ENCODE measurements at regions not wholly inside any gene's neighbourhood (a gene's known extent, or its start where the extent isn't known, plus 50 kb on each side); places are given as distances from the start of the nearest gene placed in this dataset.
A peak's percentile ranks its signal among the peaks of the same experiment; 100 is the strongest.

GRCh38 chr1:61591351-61591750 is 133.6 kb downstream of the TM2D1 start:
- no peaks in the 10 kb centered on the region for H3K4me1 ChIP-seq (ENCODE audit: control insufficient read depth in 1 of 2, insufficient read depth in 2 of 2, low read length in 2 of 2)
- DNase-seq = peak in 1 of 2 donors; percentile 52
- H3K27ac ChIP-seq (ENCODE audit: low read depth in 1 of 2, low read length in 2 of 2) = no peak overlapping the region
- no peak overlapping the region for H3K4me3 ChIP-seq (ENCODE audit: low read length in 2 of 2)
- no peaks in the 10 kb centered on the region for H3K36me3 ChIP-seq (ENCODE audit: control insufficient read depth in 1 of 2, insufficient read depth in 2 of 2, low read length in 1 of 2)
- H3K27me3 ChIP-seq (ENCODE audit: control insufficient read depth in 1 of 2, insufficient read depth in 2 of 2, low read length in 1 of 2) = no peaks in the 10 kb centered on the region
- peak; percentile 77 for ATAC-seq (ENCODE audit: low FRiP score)
- H3K9me3 ChIP-seq (ENCODE audit: control insufficient read depth, low read length) = no peaks in the 10 kb centered on the region
- 76 to 90% methylated on average over 9 of the region's 9 CpGs for WGBS, 2 donors
- intact Hi-C loops (cut with DNase I) = loop anchor here in 1 of 2 donors (10.0 kb wide), 1 partner anchor 107 kb away; no protein-coding TSS in a partner anchor

DNA sequence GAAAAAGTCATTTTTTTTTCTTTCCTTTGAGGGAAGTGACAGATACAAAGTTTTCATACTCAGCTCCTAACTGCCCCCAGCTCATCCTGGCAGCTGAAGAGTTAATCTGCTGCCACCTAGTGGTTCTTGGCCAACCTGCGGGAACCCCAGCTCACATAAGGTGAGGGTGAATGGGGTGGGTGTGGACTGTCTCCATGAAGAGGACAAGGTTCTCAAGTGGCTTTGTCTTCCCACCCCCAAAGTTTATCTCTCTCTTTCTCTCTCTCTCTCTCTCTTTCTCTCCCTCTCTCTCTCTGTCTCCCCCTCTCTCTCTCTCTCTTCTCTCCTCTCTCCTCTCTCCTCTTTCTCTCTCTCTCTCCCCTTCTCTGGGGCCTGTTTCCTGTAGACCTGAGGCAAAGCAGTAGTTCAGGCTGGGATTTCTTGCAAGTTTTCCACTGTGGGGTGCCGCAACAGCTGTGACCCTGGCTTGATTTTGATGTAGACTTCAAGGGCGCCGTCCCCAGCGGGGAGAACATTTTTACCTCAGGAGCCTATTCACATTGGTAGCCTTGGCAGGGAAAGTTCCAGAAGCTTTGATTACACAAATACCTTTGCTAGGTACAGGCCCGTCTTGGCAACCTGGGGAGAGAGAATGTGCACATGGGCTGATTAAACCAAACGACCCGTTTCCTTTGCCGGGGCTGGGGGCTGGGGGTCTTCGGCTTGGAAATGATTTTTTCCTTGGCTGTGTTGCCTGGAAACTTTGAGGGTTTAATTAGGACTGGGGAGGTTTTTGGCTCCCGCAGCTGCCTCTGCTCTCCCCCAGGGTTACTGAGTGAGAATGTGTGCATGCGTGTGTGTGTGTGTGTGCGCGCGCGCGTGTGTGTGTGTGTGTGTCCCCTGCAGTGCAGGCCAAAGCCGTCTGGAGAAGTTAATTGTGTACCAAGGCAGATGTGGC is 135.9 kb downstream of the TM2D1 start:
- Histone ChIP-seq H3K36me3 (ENCODE audit: control insufficient read depth in 1 of 2, insufficient read depth in 2 of 2, low read length in 1 of 2) (no peaks in the 10 kb centered on the region), H3K4me1 (ENCODE audit: control insufficient read depth in 1 of 2, insufficient read depth in 2 of 2, low read length in 2 of 2) (no peaks in the 10 kb centered on the region), H3K27me3 (ENCODE audit: control insufficient read depth in 1 of 2, insufficient read depth in 2 of 2, low read length in 1 of 2) (no peaks in the 10 kb centered on the region), H3K27ac (ENCODE audit: low read depth in 1 of 2, low read length in 2 of 2) (no peak overlapping the region), H3K9me3 (ENCODE audit: control insufficient read depth, low read length) (no peaks in the 10 kb centered on the region), H3K4me3 (ENCODE audit: low read length in 2 of 2) (no peak overlapping the region)
- no peak for ATAC-seq (ENCODE audit: low FRiP score)
- DNase-seq = no peak
- WGBS, 2 donors = 76 to 84% methylated on average over 18 of the region's 18 CpGs
- intact Hi-C loops (cut with DNase I) = no loop called here

- no peak for DNase-seq
- no peak for ATAC-seq (ENCODE audit: low FRiP score)
- no peak overlapping the region for H3K27ac ChIP-seq (ENCODE audit: low read depth in 1 of 2, low read length in 2 of 2)
- H3K9me3 ChIP-seq (ENCODE audit: control insufficient read depth, low read length) = peaks cover 2% of the 10 kb centered on the region
- no peaks in the 10 kb centered on the region for H3K36me3 ChIP-seq (ENCODE audit: control insufficient read depth in 1 of 2, insufficient read depth in 2 of 2, low read length in 1 of 2)
- intact Hi-C loops (cut with DNase I) = no loop called here
- WGBS, 2 donors = 82 to 84% methylated on average over 7 of the region's 7 CpGs
- H3K4me1 ChIP-seq (ENCODE audit: control insufficient read depth in 1 of 2, insufficient read depth in 2 of 2, low read length in 2 of 2) = no peaks in the 10 kb centered on the region
- no peaks in the 10 kb centered on the region for H3K27me3 ChIP-seq (ENCODE audit: control insufficient read depth in 1 of 2, insufficient read depth in 2 of 2, low read length in 1 of 2)
- H3K4me3 ChIP-seq (ENCODE audit: low read length in 2 of 2) = no peak overlapping the region
Observed at GRCh38 chr1:61585714-61586113, 139.2 kb downstream of the TM2D1 start.

DNA sequence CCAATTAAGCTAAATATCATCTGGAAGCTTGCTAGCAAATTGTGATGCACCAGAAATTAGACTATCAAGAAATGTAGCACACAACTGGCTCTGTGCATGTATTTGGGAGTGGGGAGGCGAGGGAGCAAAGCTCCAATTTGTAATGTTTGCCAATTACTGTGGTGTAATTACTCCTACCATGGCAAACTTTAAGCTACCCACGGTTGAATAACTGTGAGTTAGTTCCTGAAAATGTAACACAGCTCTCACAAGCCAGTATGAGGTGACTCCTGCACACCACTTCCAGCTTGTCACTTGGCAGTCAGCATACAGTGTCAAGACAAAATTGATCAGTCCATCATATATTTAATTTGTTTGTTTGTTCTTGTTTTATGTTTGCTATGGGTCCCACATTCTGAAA is 141.2 kb downstream of the TM2D1 start:
- Histone ChIP-seq H3K4me1 (ENCODE audit: control insufficient read depth in 1 of 2, insufficient read depth in 2 of 2, low read length in 2 of 2) (no peaks in the 10 kb centered on the region), H3K27me3 (ENCODE audit: control insufficient read depth in 1 of 2, insufficient read depth in 2 of 2, low read length in 1 of 2) (no peaks in the 10 kb centered on the region), H3K36me3 (ENCODE audit: control insufficient read depth in 1 of 2, insufficient read depth in 2 of 2, low read length in 1 of 2) (no peaks in the 10 kb centered on the region), H3K9me3 (ENCODE audit: control insufficient read depth, low read length) (peaks cover 2% of the 10 kb centered on the region), H3K27ac (ENCODE audit: low read depth in 1 of 2, low read length in 2 of 2) (no peak overlapping the region), H3K4me3 (ENCODE audit: low read length in 2 of 2) (no peak overlapping the region)
- intact Hi-C loops (cut with DNase I) = no loop called here
- DNase-seq = no peak
- ATAC-seq (ENCODE audit: low FRiP score) = no peak
- 92 to 95% methylated on average over 2 of the region's 2 CpGs for WGBS, 2 donors

DNA sequence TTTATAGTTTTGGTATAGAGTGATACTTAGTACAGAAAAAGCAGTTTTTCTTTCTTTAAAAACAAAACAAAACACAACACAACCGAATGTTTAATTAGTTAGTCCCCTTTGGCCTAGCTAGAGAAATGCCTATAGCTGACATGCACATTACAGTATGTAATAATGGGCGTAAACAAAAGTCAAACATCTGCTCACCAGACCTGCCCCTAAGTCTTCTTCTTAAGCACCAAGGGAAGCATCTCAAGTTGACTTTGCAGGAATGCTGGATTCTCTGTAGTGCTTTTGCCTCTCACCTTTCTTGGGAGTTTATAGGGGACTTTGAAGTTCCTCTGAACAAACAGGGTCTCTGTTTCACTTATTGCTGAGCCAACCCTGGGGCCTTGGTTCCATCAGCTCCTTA is 143.7 kb downstream of the TM2D1 start:
- WGBS, 2 donors = 89 to 97% methylated on average over 2 of the region's 2 CpGs
- Histone ChIP-seq H3K27me3 (ENCODE audit: control insufficient read depth in 1 of 2, insufficient read depth in 2 of 2, low read length in 1 of 2) (no peaks in the 10 kb centered on the region), H3K4me3 (ENCODE audit: low read length in 2 of 2) (no peak overlapping the region), H3K36me3 (ENCODE audit: control insufficient read depth in 1 of 2, insufficient read depth in 2 of 2, low read length in 1 of 2) (no peaks in the 10 kb centered on the region), H3K9me3 (ENCODE audit: control insufficient read depth, low read length) (peaks cover 2% of the 10 kb centered on the region), H3K4me1 (ENCODE audit: control insufficient read depth in 1 of 2, insufficient read depth in 2 of 2, low read length in 2 of 2) (no peaks in the 10 kb centered on the region), H3K27ac (ENCODE audit: low read depth in 1 of 2, low read length in 2 of 2) (no peak overlapping the region)
- intact Hi-C loops (cut with DNase I) = no loop called here
- no peak for ATAC-seq (ENCODE audit: low FRiP score)
- no peak for DNase-seq

GRCh38 chr1:61580417-61580816 is 144.5 kb downstream of the TM2D1 start:
- 98 to 100% methylated on average over 2 of the region's 2 CpGs for WGBS, 2 donors
- no peaks in the 10 kb centered on the region for H3K27me3 ChIP-seq (ENCODE audit: control insufficient read depth in 1 of 2, insufficient read depth in 2 of 2, low read length in 1 of 2)
- H3K4me1 ChIP-seq (ENCODE audit: control insufficient read depth in 1 of 2, insufficient read depth in 2 of 2, low read length in 2 of 2) = no peaks in the 10 kb centered on the region
- H3K27ac ChIP-seq (ENCODE audit: low read depth in 1 of 2, low read length in 2 of 2) = no peak overlapping the region
- no peak for ATAC-seq (ENCODE audit: low FRiP score)
- intact Hi-C loops (cut with DNase I) = no loop called here
- H3K9me3 ChIP-seq (ENCODE audit: control insufficient read depth, low read length) = peaks cover 2% of the 10 kb centered on the region
- DNase-seq = no peak
- no peak overlapping the region for H3K4me3 ChIP-seq (ENCODE audit: low read length in 2 of 2)
- no peaks in the 10 kb centered on the region for H3K36me3 ChIP-seq (ENCODE audit: control insufficient read depth in 1 of 2, insufficient read depth in 2 of 2, low read length in 1 of 2)

GRCh38 chr1:61579802-61580201 is 145.1 kb downstream of the TM2D1 start:
- ATAC-seq (ENCODE audit: low FRiP score) (no peak), DNase-seq (no peak)
- no peak overlapping the region for H3K4me3 ChIP-seq (ENCODE audit: low read length in 2 of 2)
- 56 to 76% methylated on average over 1 of the region's 1 CpG for WGBS, 2 donors
- peaks cover 2% of the 10 kb centered on the region for H3K9me3 ChIP-seq (ENCODE audit: control insufficient read depth, low read length)
- H3K36me3 ChIP-seq (ENCODE audit: control insufficient read depth in 1 of 2, insufficient read depth in 2 of 2, low read length in 1 of 2) = no peaks in the 10 kb centered on the region
- H3K27ac ChIP-seq (ENCODE audit: low read depth in 1 of 2, low read length in 2 of 2) = no peak overlapping the region
- intact Hi-C loops (cut with DNase I) = no loop called here
- H3K4me1 ChIP-seq (ENCODE audit: control insufficient read depth in 1 of 2, insufficient read depth in 2 of 2, low read length in 2 of 2) = no peaks in the 10 kb centered on the region
- no peaks in the 10 kb centered on the region for H3K27me3 ChIP-seq (ENCODE audit: control insufficient read depth in 1 of 2, insufficient read depth in 2 of 2, low read length in 1 of 2)

GRCh38 chr1:61572046-61572445 is 152.9 kb downstream of the TM2D1 start:
- intact Hi-C loops (cut with DNase I) = no loop called here
- H3K27ac ChIP-seq (ENCODE audit: low read depth in 1 of 2, low read length in 2 of 2) = no peak overlapping the region
- ATAC-seq (ENCODE audit: low FRiP score) = no peak

GRCh38 chr1:61570191-61570590 is 154.8 kb downstream of the TM2D1 start:
- Histone ChIP-seq H3K36me3 (ENCODE audit: control insufficient read depth in 1 of 2, insufficient read depth in 2 of 2, low read length in 1 of 2) (no peaks in the 10 kb centered on the region), H3K27me3 (ENCODE audit: control insufficient read depth in 1 of 2, insufficient read depth in 2 of 2, low read length in 1 of 2) (no peaks in the 10 kb centered on the region), H3K4me1 (ENCODE audit: control insufficient read depth in 1 of 2, insufficient read depth in 2 of 2, low read length in 2 of 2) (no peaks in the 10 kb centered on the region), H3K4me3 (ENCODE audit: low read length in 2 of 2) (no peak overlapping the region), H3K27ac (ENCODE audit: low read depth in 1 of 2, low read length in 2 of 2) (no peak overlapping the region), H3K9me3 (ENCODE audit: control insufficient read depth, low read length) (peaks cover 11% of the 10 kb centered on the region)
- intact Hi-C loops (cut with DNase I) = no loop called here
- ATAC-seq (ENCODE audit: low FRiP score) (no peak), DNase-seq (no peak)
- 87 to 97% methylated on average over 1 of the region's 1 CpG for WGBS, 2 donors

More at GRCh38 chr1:61572046-61572445, 152.9 kb downstream of the TM2D1 start:
- Histone ChIP-seq H3K9me3 (ENCODE audit: control insufficient read depth, low read length) (no peaks in the 10 kb centered on the region), H3K27me3 (ENCODE audit: control insufficient read depth in 1 of 2, insufficient read depth in 2 of 2, low read length in 1 of 2) (no peaks in the 10 kb centered on the region), H3K36me3 (ENCODE audit: control insufficient read depth in 1 of 2, insufficient read depth in 2 of 2, low read length in 1 of 2) (no peaks in the 10 kb centered on the region), H3K4me3 (ENCODE audit: low read length in 2 of 2) (no peak overlapping the region), H3K4me1 (ENCODE audit: control insufficient read depth in 1 of 2, insufficient read depth in 2 of 2, low read length in 2 of 2) (no peaks in the 10 kb centered on the region)
- DNase-seq = no peak
- 84 to 85% methylated on average over 3 of the region's 3 CpGs for WGBS, 2 donors
